Breast epithelium (tissue), 3 donors: ENCODE measurements at regions not wholly inside any gene's neighbourhood (a gene's known extent, or its start where the extent isn't known, plus 50 kb on each side); places are given as distances from the start of the nearest gene placed in this dataset.

ENCODE experiments used
- CTCF ChIP-seq, 3 donors: fragments of 450-650 bp; IDR thresholded peaks; one replicate each; pipeline ENCODE4 v1.5.1; 2016 to 2017; ENCODE audit warnings: antibody characterized with exemption in 3 of 3, mild to moderate bottlenecking in 3 of 3, moderate library complexity in 3 of 3
- POLR2A ChIP-seq: fragments of 450-650 bp; IDR thresholded peaks from one replicate; pipeline ENCODE4 v1.6.1; 2016; ENCODE audit warnings: antibody characterized with exemption, mild to moderate bottlenecking, moderate library complexity
- POLR2AphosphoS5 ChIP-seq, 3 donors: sonication (generic); formaldehyde crosslinking; IDR thresholded peaks; one replicate each; pipeline ENCODE4 v1.6.1; 2017; ENCODE audit warnings: antibody characterized with exemption in 3 of 3

GRCh38 chr14:62209287-62209899, 447.2 kb downstream of the SNAPC1 start:
- TF ChIP-seq POLR2A (no peak), POLR2AphosphoS5 (IDR thresholded peaks at IDR 0.05) (no peak), CTCF (IDR thresholded peaks at IDR 0.05) (no peak)
